HK-2 (cell line): ENCODE measurements at regions not wholly inside any gene's neighbourhood (a gene's known extent, or its start where the extent isn't known, plus 50 kb on each side); places are given as distances from the start of the nearest gene placed in this dataset.

Experiments used
- DNase-seq: peaks from one replicate; pipeline ENCODE4 v3.0.0-alpha.2; 2018; ENCODE audit not compliant: unreplicated experiment

DNA sequence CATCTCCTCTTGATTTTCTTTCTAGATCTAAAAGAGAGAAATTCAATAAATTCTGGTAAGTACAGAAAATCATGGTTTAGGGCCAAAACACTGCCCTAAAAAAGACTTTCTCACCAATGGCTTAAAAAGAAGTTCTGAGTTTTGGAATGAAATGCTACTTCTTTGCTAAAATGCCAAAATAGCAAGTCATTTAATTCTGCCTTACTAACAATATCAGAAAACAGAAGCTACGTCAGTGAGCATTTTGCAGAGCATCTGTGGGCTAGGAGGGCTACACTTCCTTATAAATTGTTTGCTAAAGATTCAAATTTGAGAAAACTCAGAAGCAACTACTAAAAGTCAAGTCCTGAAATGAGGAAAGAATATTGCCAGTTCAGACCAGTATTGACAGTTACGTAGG, 560.8 kb upstream of the CELF2 start:
- DNase-seq = no peak

DNA sequence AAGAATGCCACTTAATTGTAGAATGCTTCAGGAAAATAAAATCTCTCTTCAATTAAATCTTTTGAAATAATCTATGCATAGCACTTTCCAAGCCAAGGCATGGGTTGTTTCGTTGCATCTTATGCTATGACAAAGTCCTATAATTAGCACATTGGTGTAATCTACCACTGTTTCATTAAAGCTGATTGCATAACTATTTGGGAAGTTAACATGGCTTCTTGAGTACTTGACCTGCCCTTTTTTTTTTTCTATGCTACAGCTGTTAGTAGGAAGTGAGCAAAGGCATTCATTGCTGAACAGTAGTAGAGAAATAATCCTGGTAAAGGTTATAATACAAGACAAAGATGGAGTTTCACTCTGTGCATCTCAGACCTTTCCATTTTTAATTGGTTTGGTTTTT, 557.2 kb upstream of the CELF2 start:
- no peak for DNase-seq

DNA sequence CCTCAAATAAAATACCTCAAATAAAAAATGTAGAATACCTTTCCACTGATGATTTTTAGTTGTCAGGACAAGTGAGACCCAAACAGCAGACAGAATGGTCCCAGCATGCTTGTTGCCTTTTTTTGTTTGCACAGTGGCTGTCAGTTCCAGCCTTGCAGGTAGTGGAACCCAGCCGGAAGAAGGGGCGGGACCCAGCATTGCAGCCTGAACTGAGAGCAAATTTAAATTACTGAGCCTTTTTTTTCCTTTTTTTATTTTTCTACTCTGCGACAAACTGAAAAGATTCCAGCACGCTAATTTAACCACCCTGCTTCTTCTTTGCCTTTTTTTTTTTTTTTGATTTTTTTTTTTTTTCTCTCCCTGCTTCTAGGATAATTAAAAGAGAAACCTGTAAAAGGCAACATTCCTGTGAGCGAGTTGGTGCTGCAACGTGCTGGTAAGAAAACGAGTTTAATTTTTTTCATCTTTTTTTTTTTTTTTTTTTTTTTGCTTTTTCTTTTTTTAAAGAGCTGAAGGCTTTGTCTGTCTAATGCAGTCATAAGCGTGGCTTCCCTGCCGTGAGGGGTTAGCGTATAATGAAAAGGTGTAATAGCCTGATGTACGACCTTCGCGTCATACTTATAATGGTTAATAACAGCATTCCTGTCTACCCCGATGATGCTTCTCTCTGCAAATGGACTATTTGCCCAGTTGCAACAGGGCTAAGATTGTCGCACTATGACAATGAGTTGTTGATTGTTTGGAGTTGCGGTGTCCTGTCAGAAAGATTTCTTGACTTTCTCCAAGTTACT, 555.3 kb upstream of the CELF2 start:
- DNase-seq = no peak

DNA sequence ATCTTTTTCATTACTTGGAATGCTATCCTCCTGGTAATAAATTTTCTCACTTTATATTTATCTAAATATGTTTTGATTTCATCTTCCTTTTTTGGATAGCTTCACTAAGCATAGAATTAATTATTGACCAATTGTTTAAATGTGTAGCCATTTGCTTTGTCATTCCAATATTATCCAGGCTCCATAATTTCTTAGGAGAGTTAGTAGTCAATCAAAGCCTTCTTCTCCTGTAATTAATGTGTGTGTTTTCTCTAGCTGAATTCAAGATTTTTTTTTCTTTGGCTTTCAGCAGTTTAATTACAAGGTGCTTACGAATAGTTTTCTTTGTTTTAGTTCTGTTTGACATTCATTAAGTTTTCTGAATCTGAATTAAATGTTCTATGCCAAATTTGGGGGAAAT, 545.9 kb upstream of the CELF2 start:
- no peak for DNase-seq

DNA sequence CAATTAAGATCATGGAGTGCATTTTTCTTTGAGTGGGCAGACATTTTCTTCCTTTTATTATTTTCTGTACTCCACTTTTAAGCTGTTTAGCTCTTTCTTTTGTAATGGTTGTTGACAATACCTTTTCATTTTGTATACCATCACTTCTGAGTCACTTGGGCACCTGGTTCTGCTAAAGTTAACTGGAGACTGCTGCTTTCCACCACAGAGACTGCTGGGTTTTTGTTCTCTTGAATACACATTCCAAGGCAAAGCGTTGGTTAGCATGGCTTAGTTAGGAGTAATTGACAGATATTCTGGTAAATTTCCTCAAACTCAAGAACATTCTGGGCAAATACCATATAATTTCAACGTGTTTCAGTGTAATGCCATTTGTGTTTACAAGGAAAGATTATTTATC, 541.9 kb upstream of the CELF2 start:
- DNase-seq = no peak

DNA sequence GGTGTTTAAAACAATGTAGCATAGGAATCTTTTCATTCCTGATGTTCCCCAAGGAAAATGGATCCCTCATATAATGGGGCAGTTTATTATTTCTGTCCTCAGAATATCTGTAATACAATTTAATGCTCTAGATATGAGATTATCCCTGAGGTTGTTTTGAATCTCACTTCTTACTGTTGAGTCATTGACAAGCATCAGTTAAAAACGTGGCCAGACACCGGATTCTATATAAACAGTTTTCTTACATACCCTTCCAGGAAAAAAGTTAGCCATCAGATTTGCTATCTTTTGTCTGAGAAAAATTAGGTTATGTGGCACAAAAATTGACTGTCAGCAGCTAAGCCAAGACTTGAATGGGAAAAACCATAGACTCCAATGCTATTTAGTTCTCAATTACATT, 539.8 kb upstream of the CELF2 start:
- no peak for DNase-seq

DNA sequence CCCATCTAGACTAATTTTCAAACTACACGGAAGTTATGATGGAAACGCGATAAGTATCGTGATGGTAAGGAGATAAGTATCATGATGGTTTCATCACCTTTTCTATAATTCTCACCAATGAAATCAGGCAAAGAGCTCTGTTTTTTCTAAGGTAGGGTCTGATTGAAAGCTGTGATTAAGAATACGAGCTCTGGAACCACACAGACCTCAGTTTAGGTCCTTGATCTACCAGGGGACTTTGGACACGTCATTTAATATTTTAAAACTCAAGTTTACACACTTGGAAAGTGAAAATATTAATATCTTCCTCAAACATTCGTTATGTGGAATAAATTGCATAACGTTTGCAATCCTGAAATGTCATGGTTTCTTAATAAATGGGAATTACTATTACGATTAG, 538.2 kb upstream of the CELF2 start:
- DNase-seq = no peak

DNA sequence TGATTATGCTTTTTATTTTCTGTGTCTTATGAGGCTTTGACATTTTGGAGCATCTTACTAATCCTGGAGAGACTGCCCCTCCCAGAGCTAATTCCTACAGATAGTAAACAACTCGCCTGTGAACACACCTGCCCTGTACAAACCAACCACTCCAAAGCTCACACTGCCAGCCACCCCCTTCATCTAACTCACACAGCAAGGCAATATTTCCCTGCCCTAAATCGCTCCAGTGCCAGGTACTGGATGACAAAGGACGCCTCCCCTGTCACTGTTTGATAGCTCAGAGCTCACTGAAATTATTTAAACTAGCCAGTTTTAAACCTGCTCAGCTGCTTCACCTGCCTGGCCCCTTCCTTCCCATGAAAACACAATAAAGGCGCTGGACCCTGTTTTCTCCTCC, 535.1 kb upstream of the CELF2 start:
- no peak for DNase-seq

DNA sequence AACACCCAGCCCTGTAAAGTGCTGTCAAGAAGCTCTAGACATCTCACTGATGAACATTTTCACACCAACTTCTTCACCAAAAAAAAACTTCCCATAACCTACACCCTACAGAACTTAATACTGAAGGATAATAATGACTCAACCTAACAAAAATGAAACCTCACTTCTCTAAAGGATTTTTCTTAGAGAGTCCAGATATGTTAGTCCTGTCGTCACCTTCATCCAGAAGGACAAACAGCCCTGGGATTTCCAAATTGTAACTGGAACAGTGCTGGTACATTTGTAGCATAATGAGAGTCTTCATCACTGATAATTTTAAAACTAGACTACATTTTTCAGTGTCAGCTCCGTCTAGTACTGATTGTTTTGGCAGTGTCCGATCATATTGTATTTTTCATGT, 528.6 kb upstream of the CELF2 start:
- DNase-seq = no peak

DNA sequence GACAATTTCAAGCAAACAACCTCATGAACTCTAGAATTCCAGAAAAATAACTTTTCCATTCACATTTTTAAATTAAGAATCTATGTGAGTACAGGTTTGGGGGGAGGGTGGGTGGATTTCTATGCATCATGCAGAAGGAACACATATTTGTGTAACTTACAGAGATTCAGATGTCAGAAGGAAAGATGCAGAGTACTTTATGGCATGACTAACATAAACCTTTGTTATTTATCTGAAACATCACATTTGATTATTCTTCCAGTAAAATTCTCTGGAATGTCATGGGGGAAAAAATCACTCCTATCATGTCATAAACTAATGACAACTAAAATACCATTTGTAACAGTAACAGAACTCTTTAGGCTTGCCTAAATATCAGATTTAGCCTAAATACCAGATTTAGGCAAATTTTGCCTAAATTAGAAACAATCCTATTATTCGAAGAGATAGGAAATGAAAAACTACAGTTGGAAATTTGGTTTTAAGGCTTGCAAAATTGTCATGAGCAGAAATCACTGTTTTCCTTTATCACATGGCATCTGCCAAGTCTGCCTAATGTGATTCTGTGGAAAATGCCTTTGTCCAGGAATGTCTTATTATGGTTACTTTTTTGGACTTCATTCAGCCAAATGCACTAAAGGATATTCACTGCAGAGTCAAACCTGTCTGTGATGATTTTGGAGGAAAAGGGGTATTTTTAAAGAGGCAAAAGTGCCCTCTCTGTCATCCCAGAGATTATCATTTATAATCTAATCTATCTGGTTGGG, 527.7 kb upstream of the CELF2 start:
- no peak for DNase-seq

DNA sequence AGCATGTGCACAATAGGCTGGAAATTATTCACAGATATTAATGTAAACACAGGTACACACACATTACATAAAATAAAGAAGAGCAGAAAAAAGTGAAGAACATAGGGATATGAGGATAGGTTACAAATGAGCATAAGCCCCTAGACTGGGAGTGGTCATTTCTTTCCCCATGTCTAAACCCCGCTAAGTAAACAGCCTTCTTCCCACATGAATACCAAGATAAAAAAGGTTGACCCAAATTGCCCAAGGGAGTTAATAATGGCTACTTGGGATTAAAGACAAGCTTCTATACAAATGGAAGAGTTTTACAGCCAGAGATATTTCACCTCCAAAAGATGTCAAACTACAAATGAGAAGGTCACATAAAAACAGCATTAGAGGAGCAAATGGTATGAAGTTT, 527.1 kb upstream of the CELF2 start:
- no peak for DNase-seq

DNA sequence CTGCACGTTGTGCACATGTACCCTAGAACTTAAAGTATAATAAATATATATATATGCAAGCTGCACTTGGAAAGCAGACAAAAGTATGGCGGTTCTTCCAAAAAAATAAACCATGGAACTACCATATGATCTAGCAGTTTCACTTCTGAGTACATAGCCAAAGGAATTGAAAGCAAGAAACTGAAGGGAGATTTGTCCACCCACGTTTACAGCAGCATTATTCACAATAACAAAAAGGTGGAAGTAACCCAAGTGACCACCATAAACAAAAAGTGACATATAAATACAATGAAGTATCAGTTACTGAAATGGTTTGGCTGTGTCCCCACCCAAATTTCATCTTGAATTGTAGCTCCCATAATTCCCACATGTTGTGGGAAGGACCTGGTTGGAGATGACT, 525.3 kb upstream of the CELF2 start:
- no peak for DNase-seq

DNA sequence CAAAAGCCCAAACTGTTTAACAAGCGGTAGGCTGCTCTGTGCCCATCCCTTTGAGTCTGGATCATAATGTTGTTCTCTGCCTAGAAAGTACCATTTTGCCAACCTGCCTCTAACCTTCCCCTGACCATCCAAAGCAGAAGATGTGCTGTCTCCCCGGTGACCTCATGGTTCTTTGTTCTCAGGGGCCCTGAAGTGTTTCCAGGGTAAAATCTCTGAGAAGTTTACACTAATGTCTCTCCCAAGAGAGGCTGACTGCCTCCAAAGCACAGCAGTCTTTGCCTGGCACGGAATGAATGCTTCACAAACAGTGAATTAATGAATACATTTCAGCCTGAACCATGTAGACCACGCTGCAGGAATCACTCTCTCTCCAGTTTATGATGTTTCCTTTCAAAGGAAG, 523.8 kb upstream of the CELF2 start:
- no peak for DNase-seq

DNA sequence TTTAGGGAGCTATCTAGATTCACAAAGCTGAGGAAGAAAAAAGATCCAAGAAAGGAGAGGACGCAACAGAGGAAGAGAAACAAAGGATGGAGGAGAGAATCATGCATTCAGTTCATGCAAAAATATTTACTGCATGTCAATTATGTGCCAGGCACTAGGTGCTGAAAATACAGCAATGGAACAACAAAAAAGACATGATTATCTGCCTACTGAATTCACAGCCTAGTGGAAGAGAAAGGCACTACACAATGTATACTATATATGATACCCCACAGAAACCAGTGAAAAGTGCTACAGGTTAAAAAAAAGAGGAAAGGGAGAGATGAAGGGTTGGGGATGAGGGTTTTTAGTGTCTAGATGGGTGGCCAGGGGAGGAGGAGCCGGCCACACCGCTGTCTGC, 520.4 kb upstream of the CELF2 start:
- no peak for DNase-seq

DNA sequence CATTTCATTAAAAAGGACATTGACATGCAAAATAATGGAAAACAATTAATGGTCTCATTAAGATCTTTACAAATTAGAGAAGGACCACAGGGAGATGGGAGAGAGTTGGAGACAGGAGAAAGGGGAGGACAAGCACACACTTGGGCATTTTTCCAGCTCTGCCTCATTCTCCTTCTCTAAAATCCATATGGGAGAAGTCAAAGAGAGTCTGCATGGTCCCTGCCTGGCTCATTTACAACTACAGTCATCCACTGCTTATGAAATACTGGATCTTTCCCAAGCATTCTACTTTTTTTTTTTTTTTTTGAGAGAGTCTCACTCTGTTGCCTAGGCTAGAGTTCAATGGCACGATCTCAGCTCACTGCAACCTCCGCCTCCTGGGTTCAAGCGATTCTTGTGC, 518.9 kb upstream of the CELF2 start:
- DNase-seq = no peak

DNA sequence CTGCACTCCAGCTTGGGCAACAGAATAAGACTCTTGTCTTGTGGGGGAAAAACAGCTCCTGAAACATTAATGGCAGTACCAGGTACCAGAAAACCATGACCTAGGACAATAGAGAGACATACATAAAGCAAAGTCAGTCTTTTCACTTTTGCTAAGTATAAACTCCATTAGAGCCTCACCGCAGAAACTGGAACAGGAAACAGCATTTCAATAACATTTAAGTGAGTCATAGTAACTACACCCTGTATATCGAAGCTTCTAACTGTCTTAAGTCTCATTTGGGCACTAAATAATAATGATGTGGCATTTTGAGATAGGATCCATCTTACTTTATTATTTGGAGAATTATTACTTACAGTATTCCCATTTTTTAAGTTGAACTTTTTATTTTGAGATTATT, 517.8 kb upstream of the CELF2 start:
- no peak for DNase-seq

DNA sequence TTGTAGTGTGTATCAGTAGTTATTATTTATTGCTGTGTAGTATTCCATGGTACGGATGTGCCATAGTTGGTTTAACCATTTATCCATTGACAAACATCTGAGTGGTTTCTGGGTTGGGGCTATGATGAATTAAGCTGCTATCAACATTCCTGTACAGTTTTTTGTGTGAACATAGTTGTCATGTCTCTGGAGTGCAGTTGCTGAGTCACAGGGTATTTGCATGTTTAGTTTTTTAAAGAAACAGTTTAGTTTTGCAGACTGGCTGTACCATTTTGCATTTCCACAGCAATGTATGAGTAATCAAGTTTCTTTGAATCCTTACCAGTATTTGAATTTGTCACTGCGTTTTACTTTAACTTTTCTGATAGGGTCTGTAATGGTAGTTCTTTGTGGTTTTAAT, 516.7 kb upstream of the CELF2 start:
- no peak for DNase-seq

DNA sequence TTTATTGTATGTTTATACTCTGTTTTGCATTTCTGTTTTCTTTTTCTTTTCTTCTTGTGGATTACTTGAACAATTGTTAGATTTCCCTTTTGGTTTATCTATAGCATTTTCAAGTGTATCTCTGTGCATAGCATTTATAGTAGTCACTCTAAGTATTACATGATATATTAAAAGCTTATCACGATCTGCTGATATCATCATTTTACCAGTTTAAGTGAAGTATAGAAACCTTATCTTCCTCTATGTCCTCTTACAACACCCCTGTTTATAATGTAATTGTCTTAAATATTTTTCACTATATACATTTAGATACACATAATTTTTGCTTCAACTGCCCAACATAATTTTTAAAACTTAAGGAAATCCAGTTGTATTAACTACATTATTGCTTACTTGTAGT, 513.9 kb upstream of the CELF2 start:
- DNase-seq = no peak

DNA sequence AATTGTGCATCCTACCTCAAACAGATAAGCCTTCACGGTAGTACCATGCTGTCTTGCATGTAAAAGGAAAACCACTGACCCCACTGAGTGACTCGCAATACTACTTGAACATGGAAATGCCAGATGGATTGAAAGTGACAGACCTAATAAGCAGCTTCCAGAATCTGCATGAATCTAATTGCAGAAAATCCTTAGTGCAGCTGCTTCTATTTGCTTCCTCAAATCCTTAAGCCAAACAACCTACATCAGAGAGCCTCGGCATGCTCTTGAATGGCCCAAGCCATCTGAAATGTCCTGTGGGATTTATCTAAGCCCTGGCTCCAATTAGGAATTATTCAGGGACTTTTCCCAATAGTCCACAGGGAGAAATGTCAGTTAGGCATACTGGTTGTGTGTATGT, 509.5 kb upstream of the CELF2 start:
- DNase-seq = no peak

DNA sequence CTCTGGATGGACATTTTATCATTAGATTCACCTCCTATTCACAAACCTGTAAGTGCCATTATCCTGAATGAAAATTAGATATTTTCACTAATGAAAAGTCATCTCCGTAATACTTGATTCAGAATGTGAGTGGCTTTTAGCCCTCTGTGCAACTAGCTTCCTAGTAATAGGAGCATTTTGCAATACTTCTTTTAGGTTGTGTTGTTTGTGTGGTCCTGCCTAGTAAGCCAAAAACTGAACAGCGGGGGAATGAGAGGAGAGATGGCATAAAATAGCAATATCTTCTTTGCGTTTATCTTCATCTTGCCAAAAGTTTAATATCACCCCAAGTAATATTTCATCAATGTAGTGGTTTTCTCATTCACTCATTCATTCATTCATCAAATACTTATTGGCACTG, 507.5 kb upstream of the CELF2 start:
- no peak for DNase-seq

DNA sequence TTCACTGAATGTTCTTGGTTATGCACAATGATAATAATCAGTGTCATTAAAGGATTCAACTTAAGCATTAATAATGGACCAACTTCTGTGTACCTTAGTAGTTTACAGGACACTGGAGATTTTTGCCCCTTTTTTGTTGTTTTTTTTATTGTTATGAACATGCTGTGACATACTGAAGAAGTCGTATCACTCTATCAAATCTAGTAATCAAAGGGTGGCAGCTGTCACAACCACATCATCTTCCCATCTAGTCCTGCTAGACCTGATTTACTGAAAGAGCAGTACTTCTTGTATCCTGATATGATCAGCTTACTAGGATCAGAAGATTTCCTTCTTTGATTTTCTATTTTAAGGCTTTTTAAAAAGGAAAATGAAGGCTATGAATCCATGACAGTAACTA, 504.6 kb upstream of the CELF2 start:
- DNase-seq = no peak

DNA sequence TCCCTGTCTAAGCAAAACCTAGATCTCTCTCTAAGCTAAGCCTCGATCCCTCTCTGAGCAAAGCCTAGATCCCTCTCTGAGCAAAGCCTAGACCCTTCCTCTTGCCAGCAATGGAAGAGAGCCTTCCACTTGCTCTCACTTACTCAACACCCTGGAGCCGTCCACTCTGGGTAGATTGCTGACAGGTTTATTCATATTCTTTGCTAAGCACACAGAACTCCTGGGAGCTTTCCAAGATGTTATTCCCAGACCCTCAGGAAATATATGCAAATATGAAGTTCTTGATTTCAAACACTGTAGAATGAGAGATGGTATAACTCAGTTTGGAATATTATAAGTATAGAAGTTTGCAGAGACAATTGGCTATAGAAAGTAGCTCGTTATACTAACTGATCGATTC, 503.8 kb upstream of the CELF2 start:
- DNase-seq = no peak

DNA sequence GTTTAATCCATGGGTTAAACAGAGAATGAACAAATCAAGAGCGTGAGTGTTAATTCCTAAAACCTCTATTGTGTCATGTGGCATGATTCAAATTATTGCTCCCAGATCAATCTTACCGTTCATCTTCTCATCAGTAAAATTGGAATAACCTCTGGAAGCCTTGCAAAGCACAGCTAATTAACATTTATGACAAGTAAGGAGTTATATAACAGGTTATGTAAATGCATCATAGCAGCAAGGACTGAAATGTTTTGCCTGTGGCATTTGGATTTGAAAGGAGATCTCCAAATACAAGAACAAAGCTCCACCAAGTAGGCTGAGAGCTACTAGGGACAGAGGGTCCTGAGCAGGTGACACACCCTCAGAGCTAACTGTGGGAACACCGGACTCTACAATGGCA, 502.9 kb upstream of the CELF2 start:
- DNase-seq = no peak
